ENCODE measurements at regions not wholly inside any gene's neighbourhood (a gene's known extent, or its start where the extent isn't known, plus 50 kb on each side); places are given as distances from the start of the nearest gene placed in this dataset.

DNA sequence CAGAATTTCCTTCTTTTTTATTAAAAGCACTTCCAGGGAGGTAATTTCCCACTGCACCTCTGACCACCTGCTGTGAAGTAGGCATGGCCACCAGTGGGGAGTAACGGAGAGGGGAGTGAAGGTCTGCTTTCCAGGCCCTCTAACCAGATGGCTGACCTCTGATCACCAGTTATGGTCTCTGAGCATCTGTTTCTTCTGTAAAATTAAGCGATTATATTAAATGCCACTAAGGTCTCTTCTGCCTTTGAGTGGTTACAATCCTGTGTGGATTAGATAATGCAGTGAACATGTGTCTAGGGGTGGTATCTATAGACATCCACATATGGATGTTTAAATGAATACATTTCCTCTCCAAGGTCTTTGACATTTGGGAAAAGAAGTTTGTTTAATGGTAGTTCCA, 199.6 kb downstream of the HERPUD2 start:
- Histone ChIP-seq H3K4me3 (no peak overlapping the region), H3K4me1 (no peaks in the 10 kb centered on the region), H3K27me3 (no peaks in the 10 kb centered on the region), H3K27ac (no peak overlapping the region), H3K36me3 (no peaks in the 10 kb centered on the region), H3K9me3 (no peaks in the 10 kb centered on the region)
- in situ Hi-C loops (cut with MboI; ENCODE audit: low sequenced_read_pairs in 4 of 4): no loop called here
- intact Hi-C loops (cut with DNase I; ENCODE audit: low total_unique reads): no loop called here
- no peak for DNase-seq
- no peak for ATAC-seq
- no peak for TF ChIP-seq POLR2A (IDR thresholded peaks at IDR 0.05)
- TF ChIP-seq, protein P1, sequence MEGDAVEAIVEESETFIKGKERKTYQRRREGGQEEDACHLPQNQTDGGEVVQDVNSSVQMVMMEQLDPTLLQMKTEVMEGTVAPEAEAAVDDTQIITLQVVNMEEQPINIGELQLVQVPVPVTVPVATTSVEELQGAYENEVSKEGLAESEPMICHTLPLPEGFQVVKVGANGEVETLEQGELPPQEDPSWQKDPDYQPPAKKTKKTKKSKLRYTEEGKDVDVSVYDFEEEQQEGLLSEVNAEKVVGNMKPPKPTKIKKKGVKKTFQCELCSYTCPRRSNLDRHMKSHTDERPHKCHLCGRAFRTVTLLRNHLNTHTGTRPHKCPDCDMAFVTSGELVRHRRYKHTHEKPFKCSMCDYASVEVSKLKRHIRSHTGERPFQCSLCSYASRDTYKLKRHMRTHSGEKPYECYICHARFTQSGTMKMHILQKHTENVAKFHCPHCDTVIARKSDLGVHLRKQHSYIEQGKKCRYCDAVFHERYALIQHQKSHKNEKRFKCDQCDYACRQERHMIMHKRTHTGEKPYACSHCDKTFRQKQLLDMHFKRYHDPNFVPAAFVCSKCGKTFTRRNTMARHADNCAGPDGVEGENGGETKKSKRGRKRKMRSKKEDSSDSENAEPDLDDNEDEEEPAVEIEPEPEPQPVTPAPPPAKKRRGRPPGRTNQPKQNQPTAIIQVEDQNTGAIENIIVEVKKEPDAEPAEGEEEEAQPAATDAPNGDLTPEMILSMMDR (IDR thresholded peaks at IDR 0.05 in 4 of 5, conservative IDR thresholded peaks at IDR 0.05 in 1 of 5): no peak

DNA sequence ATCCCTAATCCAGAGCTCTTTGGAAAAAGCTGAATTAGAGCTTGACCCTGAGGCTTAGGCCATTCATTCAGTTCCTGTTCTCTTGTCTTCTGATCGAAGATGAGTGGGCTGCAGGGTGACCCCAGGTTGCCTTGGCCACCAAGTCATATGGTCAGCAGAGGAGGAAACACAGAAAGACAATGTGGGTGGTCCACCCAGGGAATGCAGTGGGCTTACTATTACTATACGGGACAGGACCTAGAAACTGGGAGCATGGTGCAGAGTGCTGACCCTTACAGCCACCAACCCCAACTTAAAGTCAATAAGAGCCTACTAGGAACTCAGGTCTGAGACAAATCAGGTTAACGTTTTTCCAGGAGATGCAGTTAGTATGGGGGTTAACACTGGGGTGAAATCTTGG, 200.5 kb downstream of the HERPUD2 start:
- ATAC-seq (no peak), DNase-seq (no peak)
- Histone ChIP-seq H3K27me3 (no peaks in the 10 kb centered on the region), H3K36me3 (no peaks in the 10 kb centered on the region), H3K27ac (no peak overlapping the region), H3K4me3 (no peak overlapping the region), H3K9me3 (no peaks in the 10 kb centered on the region), H3K4me1 (no peaks in the 10 kb centered on the region)
- TF ChIP-seq POLR2A (IDR thresholded peaks at IDR 0.05): no peak
- TF ChIP-seq, protein P1 (IDR thresholded peaks at IDR 0.05 in 4 of 5, conservative IDR thresholded peaks at IDR 0.05 in 1 of 5): no peak
- intact Hi-C loops (cut with DNase I; ENCODE audit: low total_unique reads) (no loop called here), in situ Hi-C loops (cut with MboI; ENCODE audit: low sequenced_read_pairs in 4 of 4) (no loop called here)

DNA sequence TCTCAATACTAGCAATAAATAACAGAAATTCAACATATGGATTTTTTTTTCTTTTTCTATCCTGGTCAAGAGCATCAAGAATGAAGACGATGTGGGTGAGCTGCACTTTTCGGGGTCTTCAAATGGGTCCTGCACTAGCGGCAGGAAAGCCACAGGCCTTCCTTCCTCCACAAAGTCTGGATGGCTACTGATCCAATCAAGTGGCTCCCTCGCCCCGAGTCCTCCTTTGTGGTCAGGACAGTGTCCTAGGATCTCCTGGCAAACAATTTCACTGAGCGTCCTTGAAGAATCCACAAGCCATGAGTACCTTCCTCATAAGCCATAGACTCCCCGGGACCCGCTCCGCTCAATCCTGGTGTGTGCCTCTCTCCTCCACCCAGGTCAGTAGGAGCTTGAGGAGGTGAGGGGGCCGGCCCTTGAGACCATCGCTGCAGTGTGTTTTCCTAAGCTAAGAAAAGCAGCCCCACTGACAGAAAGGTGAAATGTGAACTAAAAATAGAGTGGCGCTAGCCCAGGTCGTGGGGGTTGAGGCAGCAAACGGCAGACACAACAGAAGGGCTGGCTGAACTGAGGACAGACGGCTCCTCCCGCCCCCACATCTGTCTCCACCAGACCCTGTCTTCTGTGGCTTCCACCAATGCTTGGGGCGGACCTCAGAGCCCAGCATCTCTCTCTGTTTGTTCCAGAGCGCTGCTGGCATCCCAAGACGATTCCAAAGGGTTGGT, 202.3 kb downstream of the HERPUD2 start:
- H3K9me3 ChIP-seq: no peaks in the 10 kb centered on the region
- no peaks in the 10 kb centered on the region for H3K4me1 ChIP-seq
- no peak overlapping the region for H3K4me3 ChIP-seq
- TF ChIP-seq POLR2A (IDR thresholded peaks at IDR 0.05): no peak
- TF ChIP-seq, protein P1 (IDR thresholded peaks at IDR 0.05 in 4 of 5, conservative IDR thresholded peaks at IDR 0.05 in 1 of 5): no peak
- in situ Hi-C loops (cut with MboI; ENCODE audit: low sequenced_read_pairs in 4 of 4): no loop called here
- DNase-seq: no peak
- intact Hi-C loops (cut with DNase I; ENCODE audit: low total_unique reads): no loop called here
- no peak overlapping the region for H3K27ac ChIP-seq
- no peak for ATAC-seq
- no peaks in the 10 kb centered on the region for H3K36me3 ChIP-seq
- H3K27me3 ChIP-seq: no peaks in the 10 kb centered on the region

DNA sequence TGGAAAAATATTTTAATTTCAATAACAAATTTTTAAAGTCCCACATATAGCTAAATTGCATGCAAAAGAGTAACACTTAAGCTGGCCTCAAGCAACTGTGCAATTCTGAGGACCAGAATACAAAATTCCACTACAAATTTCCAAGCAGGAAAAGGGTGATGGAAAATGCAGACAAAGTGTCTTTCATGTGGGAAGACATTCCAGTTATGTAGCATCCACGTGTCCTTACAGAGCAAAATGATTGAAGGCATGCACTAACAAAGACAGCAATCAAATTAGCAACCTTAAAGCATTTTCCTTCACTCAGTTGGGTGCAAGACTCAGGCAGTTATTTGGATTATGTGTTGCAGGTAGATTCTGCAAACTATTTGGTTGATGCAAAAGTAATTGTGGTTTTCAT, 203.7 kb downstream of the HERPUD2 start:
- in situ Hi-C loops (cut with MboI; ENCODE audit: low sequenced_read_pairs in 4 of 4) (no loop called here), intact Hi-C loops (cut with DNase I; ENCODE audit: low total_unique reads) (no loop called here)
- no peaks in the 10 kb centered on the region for H3K36me3 ChIP-seq
- no peak overlapping the region for H3K4me3 ChIP-seq
- ATAC-seq (no peak), DNase-seq (no peak)
- H3K27me3 ChIP-seq: no peaks in the 10 kb centered on the region
- H3K27ac ChIP-seq: no peak overlapping the region
- H3K9me3 ChIP-seq: no peaks in the 10 kb centered on the region
- H3K4me1 ChIP-seq: no peaks in the 10 kb centered on the region
- TF ChIP-seq, protein P1 (IDR thresholded peaks at IDR 0.05 in 4 of 5, conservative IDR thresholded peaks at IDR 0.05 in 1 of 5): no peak
- TF ChIP-seq POLR2A (IDR thresholded peaks at IDR 0.05): no peak

DNA sequence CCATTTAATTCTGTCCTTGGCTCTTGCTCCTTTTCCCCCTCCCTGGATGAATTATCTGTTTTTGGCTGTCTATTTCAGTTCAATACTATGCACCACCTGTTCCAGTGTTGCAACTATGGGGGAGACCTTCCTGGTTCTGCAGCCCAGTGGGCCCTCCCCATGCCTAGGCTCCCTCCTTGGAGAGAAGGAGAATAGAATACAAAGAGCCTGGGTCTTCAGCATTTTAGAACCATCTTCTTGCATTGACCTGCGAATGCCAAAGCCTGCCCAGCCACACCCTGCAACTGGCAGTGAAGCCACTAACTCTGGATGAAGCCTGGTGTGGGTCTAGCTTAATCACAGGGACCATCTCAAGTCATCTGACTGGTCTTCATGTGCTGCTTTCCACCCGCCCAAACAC, 207.1 kb downstream of the HERPUD2 start:
- intact Hi-C loops (cut with DNase I; ENCODE audit: low total_unique reads) (no loop called here), in situ Hi-C loops (cut with MboI; ENCODE audit: low sequenced_read_pairs in 4 of 4) (no loop called here)
- TF ChIP-seq POLR2A (IDR thresholded peaks at IDR 0.05): no peak
- TF ChIP-seq, protein P1 (IDR thresholded peaks at IDR 0.05 in 4 of 5, conservative IDR thresholded peaks at IDR 0.05 in 1 of 5): no peak
- no peaks in the 10 kb centered on the region for H3K4me1 ChIP-seq
- no peaks in the 10 kb centered on the region for H3K9me3 ChIP-seq
- H3K4me3 ChIP-seq: no peak overlapping the region
- H3K27me3 ChIP-seq: no peaks in the 10 kb centered on the region
- H3K27ac ChIP-seq: no peak overlapping the region
- DNase-seq: no peak
- ATAC-seq: no peak
- no peaks in the 10 kb centered on the region for H3K36me3 ChIP-seq

Data from gastrocnemius medialis (tissue), 4 donors.